Adipocyte (in vitro differentiated cells): ENCODE measurements at regions not wholly inside any gene's neighbourhood (a gene's known extent, or its start where the extent isn't known, plus 50 kb on each side); places are given as distances from the start of the nearest gene placed in this dataset.

Experiments
- DNase-seq: peaks from one replicate; pipeline ENCODE4 v3.0.0-alpha.2; 2015; ENCODE audit warnings: low read depth
- H3K27me3 ChIP-seq: replicated peaks from 2 replicates; pipeline ENCODE4 v1.7.0; 2013; ENCODE audit warnings: mild to moderate bottlenecking, low read length, moderate library complexity; ENCODE audit not compliant: control insufficient read depth, insufficient read depth
- H3K36me3 ChIP-seq: 2 replicates; pipeline ENCODE4 v1.7.0; 2013; ENCODE audit warnings: low read length, mild to moderate bottlenecking, moderate library complexity; ENCODE audit not compliant: control insufficient read depth, insufficient read depth, severe bottlenecking
- H3K4me1 ChIP-seq: 2 replicates; pipeline ENCODE4 v1.7.0; 2013; ENCODE audit warnings: mild to moderate bottlenecking, low read length, moderate library complexity; ENCODE audit not compliant: control insufficient read depth, insufficient read depth
- H3K4me3 ChIP-seq: 2 replicates; pipeline ENCODE4 v1.7.0; 2013; ENCODE audit warnings: mild to moderate bottlenecking, low read length, moderate library complexity
- H3K9ac ChIP-seq: 2 replicates; pipeline ENCODE4 v1.7.0; 2013; ENCODE audit warnings: mild to moderate bottlenecking, low read length, moderate library complexity
- H3K9me3 ChIP-seq: 2 replicates; pipeline ENCODE4 v1.7.0; 2013; ENCODE audit warnings: mild to moderate bottlenecking, low read length, moderate library complexity; ENCODE audit not compliant: control insufficient read depth

GRCh38 chr3:147757866-147758265 lies 348.7 kb downstream of the ZIC1 start:
- no peak overlapping the region for H3K4me3 ChIP-seq
- H3K27me3 ChIP-seq, result no peaks in the 10 kb centered on the region
- H3K9ac ChIP-seq, result no peak overlapping the region
- no peak for DNase-seq
- H3K4me1 ChIP-seq, result peaks cover 19% of the 10 kb centered on the region
- no peaks in the 10 kb centered on the region for H3K9me3 ChIP-seq
- no peaks in the 10 kb centered on the region for H3K36me3 ChIP-seq

- H3K9me3 ChIP-seq, result no peaks in the 10 kb centered on the region
- peak; percentile 46 for DNase-seq
- no peak overlapping the region for H3K9ac ChIP-seq
These were observed 349.6 kb downstream of the ZIC1 start for GRCh38 chr3:147758771-147759170.

GRCh38 chr3:147760085-147760484 lies 350.9 kb downstream of the ZIC1 start:
- Histone ChIP-seq H3K9me3 (no peaks in the 10 kb centered on the region), H3K36me3 (no peaks in the 10 kb centered on the region), H3K4me3 (no peak overlapping the region), H3K4me1 (peaks cover 19% of the 10 kb centered on the region), H3K9ac (no peak overlapping the region), H3K27me3 (no peaks in the 10 kb centered on the region)
- no peak for DNase-seq

More at GRCh38 chr3:147758771-147759170, 349.6 kb downstream of the ZIC1 start:
- Histone ChIP-seq H3K4me1 (peaks cover 19% of the 10 kb centered on the region), H3K27me3 (no peaks in the 10 kb centered on the region), H3K4me3 (no peak overlapping the region), H3K36me3 (no peaks in the 10 kb centered on the region)

- no peaks in the 10 kb centered on the region for H3K36me3 ChIP-seq
- H3K9me3 ChIP-seq, result no peaks in the 10 kb centered on the region
- no peaks in the 10 kb centered on the region for H3K27me3 ChIP-seq
- no peak for DNase-seq
- H3K4me1 ChIP-seq, result peaks cover 19% of the 10 kb centered on the region
- no peak overlapping the region for H3K4me3 ChIP-seq
- no peak overlapping the region for H3K9ac ChIP-seq
These were observed 351.8 kb downstream of the ZIC1 start for GRCh38 chr3:147760941-147761340.

- Histone ChIP-seq H3K4me3 (no peak overlapping the region), H3K4me1 (peaks cover 27% of the 10 kb centered on the region), H3K9me3 (no peaks in the 10 kb centered on the region), H3K36me3 (no peaks in the 10 kb centered on the region), H3K9ac (no peak overlapping the region), H3K27me3 (no peaks in the 10 kb centered on the region)
- DNase-seq, result peak; percentile 55
These were observed 364.0 kb downstream of the ZIC1 start for GRCh38 chr3:147773116-147773630.

- Histone ChIP-seq H3K9me3 (no peaks in the 10 kb centered on the region), H3K36me3 (no peaks in the 10 kb centered on the region), H3K4me1 (peaks cover 27% of the 10 kb centered on the region)
These were observed 366.2 kb downstream of the ZIC1 start for GRCh38 chr3:147775411-147775810.

GRCh38 chr3:147775816-147776530 lies 366.8 kb downstream of the ZIC1 start:
- Histone ChIP-seq H3K36me3 (no peaks in the 10 kb centered on the region), H3K4me1 (peaks cover 27% of the 10 kb centered on the region), H3K9me3 (no peaks in the 10 kb centered on the region), H3K9ac (no peak overlapping the region), H3K4me3 (no peak overlapping the region), H3K27me3 (no peaks in the 10 kb centered on the region)
- DNase-seq, result peak; percentile 37

More at GRCh38 chr3:147775411-147775810, 366.2 kb downstream of the ZIC1 start:
- Histone ChIP-seq H3K4me3 (no peak overlapping the region), H3K27me3 (no peaks in the 10 kb centered on the region), H3K9ac (no peak overlapping the region)
- DNase-seq, result no peak

GRCh38 chr3:147793841-147794240 lies 384.7 kb downstream of the ZIC1 start:
- no peak overlapping the region for H3K4me3 ChIP-seq
- peak; percentile 39 for DNase-seq
- H3K27me3 ChIP-seq, result no peaks in the 10 kb centered on the region
- peaks cover 16% of the 10 kb centered on the region for H3K4me1 ChIP-seq
- no peak overlapping the region for H3K9ac ChIP-seq
- H3K9me3 ChIP-seq, result no peaks in the 10 kb centered on the region
- H3K36me3 ChIP-seq, result no peaks in the 10 kb centered on the region

GRCh38 chr3:147794596-147794995 lies 385.4 kb downstream of the ZIC1 start:
- H3K4me1 ChIP-seq, result peaks cover 22% of the 10 kb centered on the region
- no peaks in the 10 kb centered on the region for H3K9me3 ChIP-seq
- H3K9ac ChIP-seq, result no peak overlapping the region
- H3K4me3 ChIP-seq, result no peak overlapping the region
- H3K36me3 ChIP-seq, result no peaks in the 10 kb centered on the region
- no peak for DNase-seq
- H3K27me3 ChIP-seq, result no peaks in the 10 kb centered on the region

GRCh38 chr3:147795418-147795817 lies 386.3 kb downstream of the ZIC1 start:
- DNase-seq, result no peak
- no peaks in the 10 kb centered on the region for H3K9me3 ChIP-seq
- peaks cover 22% of the 10 kb centered on the region for H3K4me1 ChIP-seq
- H3K36me3 ChIP-seq, result no peaks in the 10 kb centered on the region
- no peak overlapping the region for H3K4me3 ChIP-seq
- no peaks in the 10 kb centered on the region for H3K27me3 ChIP-seq
- H3K9ac ChIP-seq, result no peak overlapping the region

GRCh38 chr3:147797095-147797494 lies 387.9 kb downstream of the ZIC1 start:
- Histone ChIP-seq H3K4me3 (no peak overlapping the region), H3K4me1 (peaks cover 22% of the 10 kb centered on the region), H3K36me3 (no peaks in the 10 kb centered on the region), H3K27me3 (no peaks in the 10 kb centered on the region), H3K9ac (no peak overlapping the region), H3K9me3 (no peaks in the 10 kb centered on the region)
- DNase-seq, result no peak

- Histone ChIP-seq H3K4me3 (no peak overlapping the region), H3K36me3 (no peaks in the 10 kb centered on the region), H3K9me3 (no peaks in the 10 kb centered on the region), H3K4me1 (peaks cover 19% of the 10 kb centered on the region), H3K9ac (no peak overlapping the region), H3K27me3 (no peaks in the 10 kb centered on the region)
- peak; percentile 16 for DNase-seq
These were observed 390.4 kb downstream of the ZIC1 start for GRCh38 chr3:147799601-147800000.
